Hippocampal formation (tissue), 2 donors: ENCODE measurements at regions not wholly inside any gene's neighbourhood (a gene's known extent, or its start where the extent isn't known, plus 50 kb on each side); places are given as distances from the start of the nearest gene placed in this dataset.
A peak's percentile ranks its signal among the peaks of the same experiment; 100 is the strongest.

Source experiments
- DNase-seq, 2 donors: peaks; one replicate each; lab custom pipeline; 2025; lab: John Stamatoyannopoulos, UW

GRCh38 chr6:25038300-25038699 lies 102.5 kb upstream of the RIPOR2 start:
- DNase-seq, result no peak

GRCh38 chr6:25038999-25039398 lies 103.2 kb upstream of the RIPOR2 start:
- DNase-seq, result no peak

DNA sequence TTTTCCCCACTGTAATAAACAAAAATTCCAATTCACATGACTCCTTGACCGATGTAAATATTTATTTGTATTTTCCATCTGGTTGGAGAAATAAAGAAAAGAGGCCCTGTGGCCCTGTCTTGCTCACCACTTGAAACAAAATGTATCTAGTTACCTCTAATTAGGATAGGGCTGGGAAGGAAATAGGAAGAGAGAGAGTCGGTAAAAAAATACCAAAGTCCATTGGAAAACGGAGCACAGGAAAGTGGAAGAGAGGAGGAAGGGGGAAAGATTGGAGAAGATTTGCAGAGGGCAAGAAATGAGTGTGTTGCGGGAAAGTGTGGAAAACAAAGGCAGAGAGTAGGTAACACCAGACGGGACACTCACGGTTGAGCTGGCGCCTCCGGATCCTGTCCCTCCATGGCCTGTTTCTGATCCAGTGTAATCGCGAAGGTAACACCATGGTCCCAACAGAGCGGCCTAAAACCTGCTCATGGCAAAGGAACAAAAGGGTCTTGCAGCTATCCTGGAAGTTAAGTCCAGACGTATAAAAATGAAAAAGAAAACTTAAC lies 105.8 kb upstream of the RIPOR2 start:
- no peak for DNase-seq

DNA sequence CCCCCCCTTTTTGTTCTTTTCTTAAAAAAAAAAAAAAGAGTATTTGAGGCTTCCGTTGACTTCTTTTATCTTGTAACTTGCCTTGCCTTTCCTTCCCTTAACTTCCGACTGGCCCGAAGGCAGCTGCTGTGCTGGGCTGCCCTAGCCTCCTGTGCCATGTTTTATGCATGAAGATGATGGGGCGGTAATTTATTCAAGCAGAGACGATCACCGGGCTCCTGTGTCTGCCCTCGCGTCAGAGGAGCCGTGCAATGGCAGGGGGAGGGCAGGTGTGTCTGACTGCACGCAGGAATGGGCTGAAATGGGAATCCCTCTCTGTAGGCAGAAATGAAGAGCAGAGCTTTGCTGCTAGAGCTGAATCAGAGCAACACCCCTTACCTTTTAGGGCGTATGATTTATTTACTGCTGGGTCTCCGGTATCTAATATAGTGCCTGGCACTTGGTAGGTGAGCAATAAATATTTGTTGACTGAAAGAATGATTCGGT lies 106.3 kb upstream of the RIPOR2 start:
- no peak for DNase-seq

DNA sequence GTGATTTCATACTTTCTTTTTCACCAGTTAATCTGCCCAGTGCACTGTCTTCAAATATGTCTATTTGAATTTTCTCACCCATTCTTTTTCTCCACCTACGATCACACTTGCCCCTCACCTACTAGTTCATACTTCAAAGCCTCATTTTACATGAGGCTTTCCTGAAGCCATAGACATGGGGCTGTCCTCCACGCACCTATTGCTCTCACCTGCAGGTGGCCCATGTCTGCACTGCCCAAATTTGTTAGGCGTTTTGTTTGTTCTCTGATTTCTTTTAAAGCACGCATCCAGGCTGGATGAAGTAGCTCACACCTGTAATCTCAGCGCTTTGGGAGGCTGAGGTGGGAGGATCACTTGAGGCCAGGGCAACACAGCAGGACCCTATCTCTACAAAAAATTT lies 106.8 kb upstream of the RIPOR2 start:
- no peak for DNase-seq

- no peak for DNase-seq
These were observed 107.4 kb upstream of the RIPOR2 start for GRCh38 chr6:25042984-25043725.

GRCh38 chr6:25043892-25044291 lies 108.1 kb upstream of the RIPOR2 start:
- DNase-seq, result no peak

DNA sequence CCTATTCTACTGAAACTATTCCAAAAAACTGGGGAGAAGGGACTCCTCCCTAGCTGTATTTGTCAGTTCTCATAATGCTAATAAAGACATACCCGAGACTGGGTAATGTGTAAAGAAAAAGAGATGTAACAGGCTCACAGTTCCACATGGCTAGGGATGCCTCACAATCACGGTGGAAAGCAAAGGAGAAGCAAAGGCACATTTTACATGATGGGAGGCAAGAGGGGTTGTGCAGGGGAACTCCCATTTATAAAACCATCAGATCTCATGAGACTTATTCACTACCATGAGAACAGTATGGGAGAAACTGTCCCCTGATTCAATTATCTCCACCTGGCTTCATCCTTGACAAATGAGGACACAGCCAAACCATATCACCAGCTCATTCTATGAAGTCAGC lies 111.2 kb upstream of the RIPOR2 start:
- DNase-seq, result no peak

GRCh38 chr6:25050356-25050755 lies 114.6 kb upstream of the RIPOR2 start:
- DNase-seq, result peak in 1 of 2 donors; percentile 43

- no peak for DNase-seq
These were observed 115.3 kb upstream of the RIPOR2 start for GRCh38 chr6:25051083-25051482.

DNA sequence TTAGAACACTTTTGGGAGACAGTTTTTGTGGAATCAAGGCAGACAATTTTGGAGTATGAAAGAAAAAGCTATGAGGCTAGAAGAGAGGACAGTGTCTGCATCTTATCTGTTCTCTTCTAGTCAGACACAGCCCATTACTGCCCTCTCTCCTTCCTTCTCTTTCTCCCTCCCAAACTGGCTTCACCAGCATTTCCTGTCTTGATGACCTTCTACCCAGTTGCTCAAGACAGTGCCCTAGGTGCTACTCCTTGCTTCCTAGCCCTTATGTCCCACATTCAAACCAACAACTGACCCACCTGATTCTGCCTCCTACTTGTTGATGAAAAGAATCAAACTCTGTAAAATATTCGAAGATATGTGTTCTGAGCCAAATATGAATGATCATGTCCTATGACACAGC lies 116.4 kb upstream of the RIPOR2 start:
- DNase-seq, result no peak

- no peak for DNase-seq
These were observed 118.2 kb upstream of the RIPOR2 start for GRCh38 chr6:25053875-25054371.

DNA sequence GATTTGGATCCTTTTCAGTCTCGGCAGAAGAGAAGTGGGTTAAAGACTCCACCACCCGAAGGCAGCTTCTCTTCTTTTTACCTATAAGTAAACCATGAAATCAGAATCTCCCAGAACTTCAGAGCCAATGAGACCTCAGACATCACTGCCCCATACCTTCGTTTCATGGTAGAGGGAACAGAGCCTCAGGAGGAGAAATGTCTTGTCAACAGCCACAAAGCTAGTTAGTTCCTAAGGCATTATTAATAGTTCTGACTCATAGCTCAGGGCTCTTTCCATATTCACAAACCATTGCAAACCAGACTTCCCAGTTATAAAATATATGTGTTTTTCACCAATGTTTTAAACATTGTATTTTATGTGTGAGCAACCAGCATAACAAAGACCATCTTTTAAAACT lies 118.7 kb upstream of the RIPOR2 start:
- no peak for DNase-seq

GRCh38 chr6:25056130-25056529 lies 120.4 kb upstream of the RIPOR2 start:
- DNase-seq, result no peak

DNA sequence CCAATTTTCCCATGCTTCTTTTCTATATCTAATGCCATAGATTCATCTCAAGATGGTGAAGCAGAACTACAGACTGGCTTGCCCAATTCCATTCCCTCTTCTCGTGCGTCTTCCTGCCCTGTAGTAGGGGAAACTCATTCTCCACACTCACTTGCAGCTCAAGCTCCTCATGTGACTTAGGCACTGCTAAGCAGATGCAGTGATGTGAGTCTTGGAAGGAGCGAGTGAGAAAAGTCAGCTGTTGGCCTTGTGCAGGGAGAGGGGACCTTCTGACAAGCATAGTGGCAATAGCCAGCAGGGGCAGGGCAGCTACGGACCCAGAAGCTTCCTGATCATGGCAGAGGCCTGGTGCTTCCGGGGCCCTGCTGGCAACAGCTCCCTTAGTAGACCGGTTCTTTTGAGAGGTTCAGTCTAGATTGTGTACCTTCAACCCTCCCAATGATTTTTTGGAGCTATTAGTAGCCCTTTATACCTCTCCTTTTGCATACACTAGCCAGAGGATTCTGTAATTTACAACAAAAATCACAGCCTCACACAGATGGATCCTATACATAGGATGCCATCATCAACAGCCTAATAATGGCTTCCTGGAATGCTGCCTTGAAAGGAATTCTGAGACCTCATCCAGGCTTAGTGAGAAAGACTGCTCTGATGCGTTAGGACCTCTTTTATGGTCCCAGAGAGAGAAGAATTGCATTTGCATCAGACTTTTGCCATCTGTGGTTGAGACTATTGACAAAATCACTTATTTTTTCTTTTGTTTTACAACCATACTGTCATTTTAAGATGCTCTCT lies 121.5 kb upstream of the RIPOR2 start:
- DNase-seq, result no peak

DNA sequence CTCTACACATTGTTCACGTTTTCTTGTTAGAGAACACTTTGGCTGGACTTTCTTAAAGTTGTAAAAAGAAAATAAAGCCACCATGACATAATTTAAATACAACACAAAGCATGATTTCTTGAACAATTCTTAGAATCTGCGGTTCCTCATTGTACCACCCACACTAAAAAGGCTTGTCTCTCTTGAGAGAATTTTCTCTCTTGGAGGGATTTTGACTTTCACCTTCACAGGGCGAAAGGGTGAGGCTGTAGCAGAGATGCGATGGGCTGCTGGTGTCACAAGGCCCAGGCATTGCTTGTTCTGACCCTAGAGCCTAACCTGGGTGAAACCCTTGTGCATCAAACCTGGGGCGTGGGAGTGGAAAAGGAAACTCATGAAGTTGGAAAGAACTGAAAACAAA lies 122.7 kb upstream of the RIPOR2 start:
- no peak for DNase-seq

DNA sequence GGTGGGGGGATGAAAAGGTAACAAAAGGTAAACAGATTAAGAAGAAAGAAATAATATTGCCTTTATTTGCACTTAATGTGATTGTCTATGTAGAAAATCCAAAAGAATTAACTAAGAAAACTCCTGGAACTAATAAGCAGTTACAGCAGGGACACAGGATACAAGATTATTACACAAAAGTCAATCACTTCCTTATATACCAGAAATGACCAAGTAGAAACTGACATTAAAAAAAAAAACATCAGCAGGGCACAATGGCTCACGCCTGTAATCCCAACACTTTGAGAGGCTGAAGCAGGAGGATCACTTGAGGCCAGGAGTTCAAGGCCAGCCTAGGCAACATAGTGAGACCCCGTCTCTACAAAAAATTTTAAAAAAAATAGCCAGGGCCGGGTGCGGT lies 123.2 kb upstream of the RIPOR2 start:
- no peak for DNase-seq

DNA sequence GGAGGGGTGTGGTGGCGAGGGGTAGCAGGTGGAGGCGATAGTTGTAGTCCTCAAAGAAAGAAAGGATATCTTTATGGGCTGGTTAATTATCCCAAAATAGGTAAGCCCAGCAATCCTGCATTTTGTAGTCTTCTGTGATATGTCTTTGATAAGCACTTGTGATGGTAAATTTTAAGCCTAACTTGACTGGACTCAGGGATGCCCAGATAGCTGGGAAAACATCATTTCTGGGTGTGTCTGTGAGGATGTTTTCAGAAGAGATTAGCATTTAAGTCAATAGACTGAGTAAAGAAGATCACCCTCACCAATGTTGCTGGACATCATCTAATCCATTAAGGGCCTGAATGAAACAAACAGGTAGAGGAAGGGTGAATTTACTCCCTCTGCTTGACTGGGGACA lies 124.8 kb upstream of the RIPOR2 start:
- no peak for DNase-seq

DNA sequence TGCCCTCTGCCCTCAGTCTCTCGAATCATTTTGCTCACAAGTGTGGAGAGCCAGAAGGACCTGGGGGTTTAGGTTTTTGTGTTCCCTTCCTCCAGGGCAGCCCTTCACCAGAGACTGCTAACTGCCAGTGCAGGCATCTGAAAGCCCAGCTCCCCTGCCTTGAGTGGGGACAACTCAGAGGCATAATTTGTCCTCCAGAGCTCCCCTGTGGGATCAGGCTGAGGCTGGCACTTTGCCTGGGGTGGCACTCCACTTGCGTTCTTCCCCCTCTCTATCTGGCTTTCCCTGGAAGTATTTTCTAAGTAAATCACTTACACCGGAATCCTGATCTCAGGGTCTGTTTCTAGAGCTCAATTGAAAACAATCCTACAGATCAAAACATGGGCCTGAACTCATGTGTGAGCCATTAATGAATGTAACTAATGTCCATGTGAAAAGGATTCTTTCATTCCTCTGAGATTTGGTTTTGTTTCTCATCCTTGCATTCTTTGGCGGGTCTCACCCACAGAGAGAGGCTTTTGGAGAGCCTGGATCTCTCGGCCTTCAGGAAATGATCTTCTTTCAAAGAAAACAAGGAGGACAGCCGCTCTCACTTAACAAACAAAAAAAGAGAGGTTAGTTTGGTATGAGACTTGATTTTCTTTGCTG lies 125.7 kb upstream of the RIPOR2 start:
- DNase-seq, result no peak

DNA sequence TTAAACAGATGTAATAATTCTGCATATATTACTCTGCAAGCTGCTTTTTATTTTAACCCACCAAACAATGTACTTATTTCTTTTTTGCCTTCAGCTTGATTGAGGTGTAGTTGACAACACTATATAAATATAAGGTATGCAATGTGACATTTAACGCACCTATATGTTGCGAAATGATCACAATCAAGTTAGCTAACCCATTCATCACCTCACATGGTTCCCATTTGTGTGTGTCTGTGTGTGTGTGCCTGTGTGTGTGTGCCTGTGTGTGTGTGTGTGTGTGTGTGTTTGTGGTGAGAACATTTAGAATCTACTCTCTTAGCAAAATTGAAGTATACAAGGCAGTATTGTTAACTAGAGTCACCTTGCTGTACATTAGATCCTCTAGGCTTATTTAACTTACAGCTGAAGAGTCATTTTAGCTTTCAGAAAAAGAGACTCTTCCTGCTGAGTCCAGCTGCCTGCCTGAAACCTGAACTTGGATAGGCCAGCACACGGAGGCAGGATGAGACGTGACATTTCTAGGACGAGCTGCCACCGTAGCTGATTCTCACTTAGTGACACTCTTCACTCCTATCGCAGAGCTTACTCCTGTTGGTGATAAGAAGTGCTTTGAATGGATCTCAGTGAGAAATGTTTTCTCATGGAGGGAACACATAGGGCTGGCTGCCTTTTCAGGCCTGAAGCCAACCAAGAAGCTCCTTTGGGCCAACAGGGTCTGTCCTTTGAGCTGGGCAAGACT lies 126.5 kb upstream of the RIPOR2 start:
- no peak for DNase-seq

GRCh38 chr6:25064006-25064405 lies 128.2 kb upstream of the RIPOR2 start:
- DNase-seq, result no peak

- no peak for DNase-seq
These were observed 129.9 kb upstream of the RIPOR2 start for GRCh38 chr6:25065666-25066065.
